Endothelial cell of umbilical vein (primary cell): ENCODE measurements at regions not wholly inside any gene's neighbourhood (a gene's known extent, or its start where the extent isn't known, plus 50 kb on each side); places are given as distances from the start of the nearest gene placed in this dataset.

Source experiments
- BruUV-seq: library from RNA; stranded (reverse); fragments of 400-500 nt; replicated peaks from 2 replicates; lab custom pipeline; 2021; lab: Mats Ljungman, UMichigan
- CTCF ChIA-PET: fragments of 300-600, 350-600 bp; sonication (Branson Sonifier 250); formaldehyde crosslinking; loops from one replicate; lab custom pipeline; 2021; ENCODE audit warnings: antibody characterized with exemption, inconsistent platforms; lab: Charles Lee
- POLR2A ChIA-PET: fragments of 300-600, 350-600 bp; sonication (Branson Sonifier 250); formaldehyde crosslinking; loops from one replicate; lab custom pipeline; 2021; ENCODE audit warnings: antibody characterized with exemption, inconsistent platforms; lab: Charles Lee
- DNase-seq: peaks from one replicate; pipeline ENCODE4 v3.0.0-alpha.2; 2011; ENCODE audit warnings: low read depth, low spot score
- FAIRE-seq: peaks from 2 replicates; lab custom pipeline; 2011; peaks lifted over from hg19 to GRCh38; lab: Jason Lieb, UNC
- H2AFZ ChIP-seq: 2 replicates; pipeline ENCODE4 v1.6.0; 2012; ENCODE audit warnings: low read depth, low read length, control low read depth, inconsistent platforms
- H3K27ac ChIP-seq: 2 replicates; pipeline ENCODE4 v1.5.1; 2011; ENCODE audit warnings: low read depth, mild to moderate bottlenecking, control low read depth, low read length, moderate library complexity; ENCODE audit not compliant: insufficient read depth
- H3K27me3 ChIP-seq, 2 experiments: 2 replicates each; pipeline versions ENCODE4 v1.6.0 to v1.6.1; 2011; ENCODE audit warnings: low read length in 2 of 2, mixed read lengths in 1 of 2; ENCODE audit not compliant: control insufficient read depth in 2 of 2, insufficient read depth in 2 of 2
- H3K36me3 ChIP-seq, 2 experiments: 2 replicates in 1 of 2; 3 replicates in 1 of 2; pipeline ENCODE4 v1.5.1; 2011; ENCODE audit warnings: low read length in 2 of 2, mild to moderate bottlenecking in 1 of 2, moderate library complexity in 1 of 2; ENCODE audit not compliant: control insufficient read depth in 2 of 2, insufficient read depth in 2 of 2; ENCODE audit errors: extremely low read depth in 1 of 2
- H3K4me1 ChIP-seq: 3 replicates; pipeline ENCODE4 v1.5.1; 2011; ENCODE audit warnings: mild to moderate bottlenecking, low read length; ENCODE audit not compliant: control insufficient read depth, insufficient read depth; ENCODE audit errors: extremely low read depth
- H3K4me2 ChIP-seq: 2 replicates; pipeline ENCODE4 v1.6.1; 2011; ENCODE audit warnings: low read length, control low read depth, mixed read lengths; ENCODE audit not compliant: insufficient read depth
- H3K4me3 ChIP-seq, 3 experiments: fragments of 200-600 bp in 1 of 3; sonication (generic), shearing (Covaris generic) in 1 of 3; replicated peaks in 1 of 3; 2 replicates each; pipeline ENCODE4 v1.5.1; 2011 to 2016; ENCODE audit warnings: control low read depth in 3 of 3, low read length in 3 of 3, mild to moderate bottlenecking in 2 of 3, inconsistent platforms in 1 of 3, low read depth in 1 of 3, moderate library complexity in 1 of 3; ENCODE audit not compliant: insufficient read depth in 1 of 3
- H3K79me2 ChIP-seq: 2 replicates; pipeline ENCODE4 v1.6.0; 2012; ENCODE audit warnings: low read length, inconsistent platforms; ENCODE audit not compliant: control insufficient read depth, insufficient read depth
- H3K9ac ChIP-seq: replicated peaks from 2 replicates; pipeline ENCODE3; 2011; ENCODE audit warnings: low read length, control low read depth; ENCODE audit not compliant: insufficient read depth; ENCODE audit errors: extremely low read depth
- H3K9me1 ChIP-seq: replicated peaks from 3 replicates; pipeline ENCODE4 v1.6.0; 2011; ENCODE audit warnings: mild to moderate bottlenecking, low read length; ENCODE audit not compliant: control insufficient read depth, insufficient read depth; ENCODE audit errors: extremely low read depth
- H3K9me3 ChIP-seq: replicated peaks from 2 replicates; pipeline ENCODE4 v1.5.1; 2012; ENCODE audit warnings: low read length, inconsistent platforms; ENCODE audit not compliant: control insufficient read depth, insufficient read depth
- H4K20me1 ChIP-seq: replicated peaks from 2 replicates; pipeline ENCODE3; 2011; ENCODE audit warnings: mild to moderate bottlenecking, low read length; ENCODE audit not compliant: control insufficient read depth, insufficient read depth; ENCODE audit errors: extremely low read depth
- CTCF ChIP-seq, 2 donors: IDR thresholded peaks; 1 replicate in 1 of 2; 2 replicates in 1 of 2; pipeline ENCODE4 v1.5.1; 2011; ENCODE audit warnings: low read length in 2 of 2, mild to moderate bottlenecking in 2 of 2, moderate library complexity in 2 of 2, control low read depth in 1 of 2, inconsistent platforms in 1 of 2, low read depth in 1 of 2; ENCODE audit not compliant: insufficient read depth in 1 of 2; ENCODE audit errors: extremely low read depth in 1 of 2
- EZH2 ChIP-seq: IDR thresholded peaks from 2 replicates; pipeline ENCODE4 v1.6.1; 2012; ENCODE audit warnings: borderline replicate concordance, low read depth, mild to moderate bottlenecking, moderate library complexity, low read length, inconsistent platforms; ENCODE audit not compliant: severe bottlenecking
- FOS ChIP-seq: IDR thresholded peaks from 2 replicates; pipeline ENCODE4 v1.6.1; 2011; ENCODE audit warnings: mild to moderate bottlenecking, low read length, moderate library complexity, borderline replicate concordance; ENCODE audit not compliant: insufficient read depth
- GATA2 ChIP-seq: IDR thresholded peaks from 2 replicates; pipeline ENCODE4 v1.7.0; 2011; ENCODE audit warnings: low read depth, mild to moderate bottlenecking, moderate library complexity, mixed read lengths, low read length; ENCODE audit not compliant: insufficient read length, insufficient read depth
- JUN ChIP-seq: IDR thresholded peaks from 2 replicates; pipeline ENCODE4 v1.6.1; 2011; ENCODE audit warnings: borderline replicate concordance, low read depth; ENCODE audit not compliant: insufficient read length, insufficient read depth
- MAX ChIP-seq: IDR thresholded peaks from 2 replicates; pipeline ENCODE4 v1.6.1; 2011; ENCODE audit not compliant: insufficient read depth, insufficient read length
- MYC ChIP-seq: IDR thresholded peaks from one replicate; pipeline ENCODE4 v1.6.1; 2011; ENCODE audit warnings: mild to moderate bottlenecking, low read depth, low read length
- POLR2A ChIP-seq: IDR thresholded peaks from 2 replicates; pipeline ENCODE4 v1.6.1; 2012; ENCODE audit warnings: low read depth, mild to moderate bottlenecking, control low read depth, low read length
- POLR2AphosphoS5 ChIP-seq: IDR thresholded peaks from 2 replicates; pipeline ENCODE4 v1.6.1; 2012; ENCODE audit warnings: low read depth, mild to moderate bottlenecking, control low read depth, low read length, moderate library complexity; ENCODE audit not compliant: insufficient read depth
- dilution Hi-C: fragments of 300-500 bp; cut with MboI; formaldehyde crosslinking; loops from one replicate; pipeline ENCODE4 v1.15.0; 2019; ENCODE audit warnings: low sequenced_read_pairs; ENCODE audit not compliant: extremely low pct_ligation_motif_present
- intact Hi-C: fragments of 100-400 bp; cut with micrococcal nuclease; formaldehyde crosslinking; loops from one replicate; pipeline ENCODE4 v1.10.0; 2022

- H3K27ac ChIP-seq = no peak overlapping the region
- POLR2A ChIA-PET = no interaction called here
- DNase-seq (no peak), FAIRE-seq (no peak)
- no TSS peak for BruUV-seq
- H3K4me1 ChIP-seq = no peaks in the 10 kb centered on the region
- H3K36me3 ChIP-seq = no peaks in the 10 kb centered on the region
- no peaks in the 10 kb centered on the region for H3K79me2 ChIP-seq
- CTCF ChIA-PET = no interaction called here
- H3K9me1 ChIP-seq = no peaks in the 10 kb centered on the region
- no peak overlapping the region for H3K9ac ChIP-seq
- dilution Hi-C loops (no loop called here), intact Hi-C loops (no loop called here)
- H3K4me3 ChIP-seq = no peak overlapping the region
- no peak overlapping the region for H2AFZ ChIP-seq
- TF ChIP-seq JUN (no peak), POLR2AphosphoS5 (no peak), CTCF (IDR thresholded peaks at IDR 0.05; ENCODE audit: extremely low read depth in 1 of 2, insufficient read depth in 1 of 2, low read depth in 1 of 2, low read length in 2 of 2) (no peak), POLR2A (no peak), GATA2 (no peak), EZH2 (no peak), MAX (no peak), FOS (no peak), MYC (no peak)
- H3K4me2 ChIP-seq = no peak overlapping the region
- H3K9me3 ChIP-seq = peaks cover 2% of the 10 kb centered on the region
- no peaks in the 10 kb centered on the region for H4K20me1 ChIP-seq
- no peaks in the 10 kb centered on the region for H3K27me3 ChIP-seq
These were observed 451.5 kb downstream of the FBXO15 start for GRCh38 chr18:73696171-73696570.
